ENCODE measurements at regions not wholly inside any gene's neighbourhood (a gene's known extent, or its start where the extent isn't known, plus 50 kb on each side); places are given as distances from the start of the nearest gene placed in this dataset.

DNA sequence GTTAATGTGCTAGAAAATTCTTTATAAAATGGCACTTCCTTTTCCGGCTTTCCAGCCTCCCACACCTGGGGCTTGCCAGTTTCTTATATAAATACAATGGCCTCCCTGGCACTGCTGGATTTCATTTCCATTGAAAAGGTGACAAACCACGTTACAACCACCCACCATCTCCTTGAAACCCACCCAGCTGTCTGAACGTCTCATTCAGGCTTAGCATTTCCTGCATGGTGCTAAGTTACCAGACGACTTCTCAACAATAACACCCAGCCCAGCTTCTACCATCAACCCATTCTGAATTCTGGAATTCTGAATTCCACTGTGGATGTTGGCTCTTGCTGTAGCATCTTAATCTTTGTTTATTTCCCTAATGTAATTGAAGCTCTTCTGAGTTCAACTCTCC lies 499.8 kb upstream of the CELF2 start:
- TF ChIP-seq RAD21 (IDR thresholded peaks at IDR 0.05; ENCODE audit: low read depth) (no peak), EGR1 (IDR thresholded peaks at IDR 0.05) (no peak), ZBTB7A (IDR thresholded peaks at IDR 0.05; ENCODE audit: low read depth) (no peak), TAF1 (IDR thresholded peaks at IDR 0.05; ENCODE audit: low read depth) (no peak), EP300 (IDR thresholded peaks at IDR 0.05; ENCODE audit: borderline replicate concordance) (no peak), YY1 (IDR thresholded peaks at IDR 0.05; ENCODE audit: low read depth) (no peak), TCF12 (IDR thresholded peaks at IDR 0.05; ENCODE audit: low read depth) (no peak), FOXM1 (IDR thresholded peaks at IDR 0.05; ENCODE audit: borderline replicate concordance, low read depth) (no peak)
- TF ChIP-seq, protein P1, sequence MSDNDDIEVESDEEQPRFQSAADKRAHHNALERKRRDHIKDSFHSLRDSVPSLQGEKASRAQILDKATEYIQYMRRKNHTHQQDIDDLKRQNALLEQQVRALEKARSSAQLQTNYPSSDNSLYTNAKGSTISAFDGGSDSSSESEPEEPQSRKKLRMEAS (IDR thresholded peaks at IDR 0.05) = no peak
- TF ChIP-seq, protein P2, sequence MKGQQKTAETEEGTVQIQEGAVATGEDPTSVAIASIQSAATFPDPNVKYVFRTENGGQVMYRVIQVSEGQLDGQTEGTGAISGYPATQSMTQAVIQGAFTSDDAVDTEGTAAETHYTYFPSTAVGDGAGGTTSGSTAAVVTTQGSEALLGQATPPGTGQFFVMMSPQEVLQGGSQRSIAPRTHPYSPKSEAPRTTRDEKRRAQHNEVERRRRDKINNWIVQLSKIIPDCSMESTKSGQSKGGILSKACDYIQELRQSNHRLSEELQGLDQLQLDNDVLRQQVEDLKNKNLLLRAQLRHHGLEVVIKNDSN (IDR thresholded peaks at IDR 0.05) = no peak

DNA sequence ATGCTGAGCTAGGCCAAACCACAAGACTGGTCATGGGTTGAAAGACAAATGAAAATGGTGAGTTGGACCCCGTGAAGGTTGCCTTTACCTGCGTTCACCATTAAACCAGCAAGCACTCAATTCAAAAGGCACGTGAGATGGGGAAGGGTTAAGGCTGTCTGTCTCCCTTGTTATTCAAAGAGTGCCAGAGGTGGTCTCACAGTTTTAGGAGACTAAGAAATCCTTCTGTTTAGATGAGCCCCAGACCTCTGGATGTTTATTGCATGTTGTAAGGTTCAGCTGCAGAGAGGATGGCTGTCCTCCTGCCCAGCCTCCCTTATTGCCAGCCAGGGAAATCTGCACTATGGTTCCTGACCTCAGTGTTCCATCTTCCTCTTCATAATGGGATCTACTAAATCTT lies 498.0 kb upstream of the CELF2 start:
- TF ChIP-seq ZBTB7A (IDR thresholded peaks at IDR 0.05; ENCODE audit: low read depth) (no peak), NFIC (IDR thresholded peaks at IDR 0.05) (no peak), EP300 (IDR thresholded peaks at IDR 0.05; ENCODE audit: borderline replicate concordance) (no peak), CREB1 (IDR thresholded peaks at IDR 0.05; ENCODE audit: low read depth) (no peak), EGR1 (IDR thresholded peaks at IDR 0.05) (no peak), FOXM1 (IDR thresholded peaks at IDR 0.05; ENCODE audit: borderline replicate concordance, low read depth) (no peak), CEBPB (IDR thresholded peaks at IDR 0.05) (no peak), RAD21 (IDR thresholded peaks at IDR 0.05; ENCODE audit: low read depth) (no peak), TAF1 (IDR thresholded peaks at IDR 0.05; ENCODE audit: low read depth) (no peak), YY1 (IDR thresholded peaks at IDR 0.05; ENCODE audit: low read depth) (no peak), TCF12 (IDR thresholded peaks at IDR 0.05; ENCODE audit: low read depth) (no peak), TEAD4 (IDR thresholded peaks at IDR 0.05) (no peak)
- TF ChIP-seq, protein P2 (IDR thresholded peaks at IDR 0.05) = no peak
- TF ChIP-seq, protein P1 (IDR thresholded peaks at IDR 0.05) = no peak
- TF ChIP-seq, protein P3, sequence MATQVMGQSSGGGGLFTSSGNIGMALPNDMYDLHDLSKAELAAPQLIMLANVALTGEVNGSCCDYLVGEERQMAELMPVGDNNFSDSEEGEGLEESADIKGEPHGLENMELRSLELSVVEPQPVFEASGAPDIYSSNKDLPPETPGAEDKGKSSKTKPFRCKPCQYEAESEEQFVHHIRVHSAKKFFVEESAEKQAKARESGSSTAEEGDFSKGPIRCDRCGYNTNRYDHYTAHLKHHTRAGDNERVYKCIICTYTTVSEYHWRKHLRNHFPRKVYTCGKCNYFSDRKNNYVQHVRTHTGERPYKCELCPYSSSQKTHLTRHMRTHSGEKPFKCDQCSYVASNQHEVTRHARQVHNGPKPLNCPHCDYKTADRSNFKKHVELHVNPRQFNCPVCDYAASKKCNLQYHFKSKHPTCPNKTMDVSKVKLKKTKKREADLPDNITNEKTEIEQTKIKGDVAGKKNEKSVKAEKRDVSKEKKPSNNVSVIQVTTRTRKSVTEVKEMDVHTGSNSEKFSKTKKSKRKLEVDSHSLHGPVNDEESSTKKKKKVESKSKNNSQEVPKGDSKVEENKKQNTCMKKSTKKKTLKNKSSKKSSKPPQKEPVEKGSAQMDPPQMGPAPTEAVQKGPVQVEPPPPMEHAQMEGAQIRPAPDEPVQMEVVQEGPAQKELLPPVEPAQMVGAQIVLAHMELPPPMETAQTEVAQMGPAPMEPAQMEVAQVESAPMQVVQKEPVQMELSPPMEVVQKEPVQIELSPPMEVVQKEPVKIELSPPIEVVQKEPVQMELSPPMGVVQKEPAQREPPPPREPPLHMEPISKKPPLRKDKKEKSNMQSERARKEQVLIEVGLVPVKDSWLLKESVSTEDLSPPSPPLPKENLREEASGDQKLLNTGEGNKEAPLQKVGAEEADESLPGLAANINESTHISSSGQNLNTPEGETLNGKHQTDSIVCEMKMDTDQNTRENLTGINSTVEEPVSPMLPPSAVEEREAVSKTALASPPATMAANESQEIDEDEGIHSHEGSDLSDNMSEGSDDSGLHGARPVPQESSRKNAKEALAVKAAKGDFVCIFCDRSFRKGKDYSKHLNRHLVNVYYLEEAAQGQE (IDR thresholded peaks at IDR 0.05; ENCODE audit: low read depth) = no peak

DNA sequence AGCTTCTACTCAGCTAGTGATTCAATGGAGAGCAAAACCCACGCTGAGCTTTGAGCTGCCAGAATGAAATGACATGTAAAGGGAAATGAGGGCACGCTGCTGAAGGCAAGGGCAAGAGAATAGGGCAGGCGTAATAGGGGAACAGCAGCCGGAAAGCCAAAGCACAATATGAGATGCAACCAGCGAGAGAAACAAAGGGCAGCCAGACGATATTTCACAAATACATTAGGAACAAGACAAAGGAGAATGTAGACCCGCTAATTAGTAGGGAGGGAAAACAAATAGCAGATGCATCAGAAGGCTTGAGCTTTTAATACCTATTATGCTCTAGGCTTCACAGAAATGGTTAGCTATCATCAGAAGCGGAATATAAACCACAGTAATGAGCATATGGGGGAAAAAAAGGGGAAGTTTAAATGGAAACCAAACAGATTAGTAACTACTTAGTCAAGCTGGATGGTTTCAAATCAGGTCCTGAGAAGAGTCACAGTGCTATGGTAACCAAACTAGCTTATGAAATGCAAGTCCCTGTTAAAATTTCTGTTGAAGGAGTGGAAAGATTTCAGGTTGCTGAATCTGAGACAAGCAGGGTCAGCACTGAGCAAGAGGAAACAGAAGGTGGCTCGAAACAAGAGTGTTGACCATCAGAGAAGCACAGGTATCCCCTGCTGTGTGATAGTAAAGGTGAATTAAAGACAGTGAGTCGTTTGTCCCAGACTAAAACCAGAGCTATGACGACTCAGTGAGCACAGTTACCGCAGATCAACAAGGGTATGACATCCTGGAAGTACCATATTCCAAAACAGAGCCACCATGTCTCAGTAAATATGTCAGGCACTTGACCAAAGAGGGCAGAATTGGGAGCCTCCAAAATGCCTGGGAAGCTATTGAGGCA lies 496.9 kb upstream of the CELF2 start:
- TF ChIP-seq YY1 (IDR thresholded peaks at IDR 0.05; ENCODE audit: low read depth) (no peak), TEAD4 (IDR thresholded peaks at IDR 0.05) (no peak), ZBTB7A (IDR thresholded peaks at IDR 0.05; ENCODE audit: low read depth) (no peak), RAD21 (IDR thresholded peaks at IDR 0.05; ENCODE audit: low read depth) (no peak), EGR1 (IDR thresholded peaks at IDR 0.05) (no peak), EP300 (IDR thresholded peaks at IDR 0.05; ENCODE audit: borderline replicate concordance) (no peak), CEBPB (IDR thresholded peaks at IDR 0.05) (no peak), NFIC (IDR thresholded peaks at IDR 0.05) (no peak), TCF12 (IDR thresholded peaks at IDR 0.05; ENCODE audit: low read depth) (no peak), TAF1 (IDR thresholded peaks at IDR 0.05; ENCODE audit: low read depth) (no peak), FOXM1 (IDR thresholded peaks at IDR 0.05; ENCODE audit: borderline replicate concordance, low read depth) (no peak)
- TF ChIP-seq, protein P2 (IDR thresholded peaks at IDR 0.05) = no peak
- TF ChIP-seq, protein P1 (IDR thresholded peaks at IDR 0.05) = no peak
- TF ChIP-seq, protein P3 (IDR thresholded peaks at IDR 0.05; ENCODE audit: low read depth) = no peak

DNA sequence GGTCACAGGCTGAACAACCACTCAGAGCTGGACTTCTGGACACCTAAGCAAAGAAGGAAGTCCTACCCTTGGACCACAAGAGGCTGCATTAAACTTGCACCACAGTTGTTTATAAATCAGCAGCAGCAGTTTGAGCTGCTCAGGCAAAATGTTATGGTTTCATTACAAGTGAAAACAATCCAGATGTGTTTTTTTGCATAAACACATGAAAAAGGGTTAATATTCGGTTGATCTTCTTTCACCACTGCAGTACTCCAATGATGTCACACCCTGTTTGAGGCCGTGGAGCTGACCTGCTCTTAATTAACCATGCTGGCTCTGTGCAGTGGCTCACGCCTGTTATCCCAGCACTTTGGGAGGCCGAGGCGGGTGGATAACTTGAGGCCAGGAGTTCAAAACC lies 490.8 kb upstream of the CELF2 start:
- TF ChIP-seq YY1 (IDR thresholded peaks at IDR 0.05; ENCODE audit: low read depth) (no peak), CREB1 (IDR thresholded peaks at IDR 0.05; ENCODE audit: low read depth) (no peak), TCF12 (IDR thresholded peaks at IDR 0.05; ENCODE audit: low read depth) (no peak), FOXM1 (IDR thresholded peaks at IDR 0.05; ENCODE audit: borderline replicate concordance, low read depth) (no peak)
- TF ChIP-seq, protein P3 (IDR thresholded peaks at IDR 0.05; ENCODE audit: low read depth) = no peak
